GM23248 (cell line): ENCODE measurements at regions not wholly inside any gene's neighbourhood (a gene's known extent, or its start where the extent isn't known, plus 50 kb on each side); places are given as distances from the start of the nearest gene placed in this dataset.

Source experiments
- DNase-seq: peaks from one replicate; pipeline ENCODE4 v3.0.0-alpha.2; 2015
- H2AFZ ChIP-seq: fragments of 200-600 bp; sonication (generic); 2 replicates; pipeline ENCODE4 v1.6.1; 2016; ENCODE audit warnings: antibody characterized with exemption
- H3F3A ChIP-seq: fragments of 200-600 bp; sonication (generic); 2 replicates; pipeline ENCODE4 v1.6.1; 2016; ENCODE audit warnings: mild to moderate bottlenecking, antibody characterized with exemption, mixed run types; ENCODE audit not compliant: insufficient read depth
- H3K27ac ChIP-seq: fragments of 200-600 bp; sonication (generic); 2 replicates; pipeline ENCODE4 v1.5.1; 2016; ENCODE audit warnings: mild to moderate bottlenecking
- H3K27me3 ChIP-seq: fragments of 200-600 bp; sonication (generic); replicated peaks from 2 replicates; pipeline ENCODE4 v1.6.1; 2016; ENCODE audit warnings: mild to moderate bottlenecking; ENCODE audit not compliant: insufficient read depth
- H3K36me3 ChIP-seq: fragments of 200-600 bp; sonication (generic); 2 replicates; pipeline ENCODE4 v1.6.1; 2016; ENCODE audit warnings: low read depth, mild to moderate bottlenecking
- H3K4me1 ChIP-seq: fragments of 200-600 bp; sonication (generic); 2 replicates; pipeline ENCODE4 v1.6.1; 2016; ENCODE audit warnings: mild to moderate bottlenecking; ENCODE audit not compliant: insufficient read depth
- H3K4me2 ChIP-seq: fragments of 200-600 bp; sonication (generic); one replicate; pipeline ENCODE4 v1.6.1; 2016; ENCODE audit warnings: mild to moderate bottlenecking; ENCODE audit not compliant: unreplicated experiment
- H3K4me3 ChIP-seq: fragments of 200-600 bp; sonication (generic); 2 replicates; pipeline ENCODE4 v1.5.1; 2016; ENCODE audit warnings: mild to moderate bottlenecking
- H3K79me2 ChIP-seq: fragments of 200-600 bp; sonication (generic); 2 replicates; pipeline ENCODE4 v1.6.1; 2016; ENCODE audit warnings: mild to moderate bottlenecking; ENCODE audit not compliant: insufficient read depth
- H3K9ac ChIP-seq: fragments of 200-600 bp; sonication (generic); 2 replicates; pipeline ENCODE4 v1.6.1; 2016; ENCODE audit warnings: mild to moderate bottlenecking
- H3K9me2 ChIP-seq: fragments of 200-600 bp; sonication (generic); 2 replicates; pipeline ENCODE4 v1.6.1; 2016; ENCODE audit warnings: mixed run types, mild to moderate bottlenecking, moderate library complexity; ENCODE audit not compliant: insufficient read depth
- H3K9me3 ChIP-seq: fragments of 200-600 bp; sonication (generic); one replicate; pipeline ENCODE4 v1.6.1; 2017; ENCODE audit warnings: low read depth
- H4K20me1 ChIP-seq: fragments of 200-600 bp; sonication (generic); 2 replicates; pipeline ENCODE4 v1.6.0; 2016; ENCODE audit not compliant: insufficient read depth
- EZH2 ChIP-seq: fragments of 200-600 bp; sonication (generic); IDR thresholded peaks from 2 replicates; pipeline ENCODE4 v1.6.1; 2018; ENCODE audit warnings: antibody characterized with exemption, mild to moderate bottlenecking; ENCODE audit not compliant: insufficient read depth, poor library complexity, severe bottlenecking
- EZH2phosphoT487 ChIP-seq: fragments of 200-600 bp; sonication (generic); IDR thresholded peaks from 2 replicates; pipeline ENCODE4 v1.6.1; 2018; ENCODE audit warnings: antibody characterized with exemption, moderate library complexity, mild to moderate bottlenecking, low read depth; ENCODE audit not compliant: insufficient read depth
- WGBS, 2 experiments: methylation state at CpG; one replicate each; pipeline ENCODE4 v1.1.6; 2015 to 2017; ENCODE audit warnings: low lambda C conversion rate in 2 of 2, low coverage in 1 of 2; ENCODE audit errors: missing lambda C conversion rate in 2 of 2; 5-methylcytosine and 5-hydroxymethylcytosine counted together
- in situ Hi-C: fragments of 300-500 bp; cut with MboI; formaldehyde crosslinking; loops from 2 replicates; pipeline ENCODE4 v1.15.0; 2020

DNA sequence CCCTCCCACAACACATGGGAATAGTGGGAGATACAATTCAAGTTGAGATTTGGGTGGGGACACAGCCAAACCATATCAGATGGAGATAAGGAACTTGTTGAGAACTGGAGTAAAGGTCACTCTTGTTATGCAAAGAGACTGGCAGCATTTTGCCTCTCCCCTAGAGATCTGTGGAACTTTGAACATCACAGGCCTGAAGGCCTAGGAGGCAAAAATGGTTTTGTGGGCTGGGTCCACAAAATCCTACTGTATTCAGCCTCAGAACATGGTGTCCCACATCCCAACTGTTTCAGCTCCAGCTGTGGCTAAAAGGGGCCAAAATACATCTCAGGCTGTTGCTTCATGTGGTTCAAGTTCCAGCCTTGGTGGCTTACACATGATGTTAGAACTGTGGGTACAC lies 1247.8 kb upstream of the IGFBP7 start:
- no peak overlapping the region for H2AFZ ChIP-seq
- DNase-seq, result no peak
- H3K9me3 ChIP-seq, result no peaks in the 10 kb centered on the region
- no peaks in the 10 kb centered on the region for H3K27me3 ChIP-seq
- no peaks in the 10 kb centered on the region for H3F3A ChIP-seq
- no peak overlapping the region for H3K4me3 ChIP-seq
- no peaks in the 10 kb centered on the region for H4K20me1 ChIP-seq
- no peaks in the 10 kb centered on the region for H3K79me2 ChIP-seq
- H3K4me1 ChIP-seq, result no peaks in the 10 kb centered on the region
- no peaks in the 10 kb centered on the region for H3K36me3 ChIP-seq
- no peaks in the 10 kb centered on the region for H3K9me2 ChIP-seq
- TF ChIP-seq EZH2 (no peak), EZH2phosphoT487 (no peak)
- H3K4me2 ChIP-seq, result no peak overlapping the region
- in situ Hi-C loops, result no loop called here
- no peak overlapping the region for H3K9ac ChIP-seq
- no peak overlapping the region for H3K27ac ChIP-seq

DNA sequence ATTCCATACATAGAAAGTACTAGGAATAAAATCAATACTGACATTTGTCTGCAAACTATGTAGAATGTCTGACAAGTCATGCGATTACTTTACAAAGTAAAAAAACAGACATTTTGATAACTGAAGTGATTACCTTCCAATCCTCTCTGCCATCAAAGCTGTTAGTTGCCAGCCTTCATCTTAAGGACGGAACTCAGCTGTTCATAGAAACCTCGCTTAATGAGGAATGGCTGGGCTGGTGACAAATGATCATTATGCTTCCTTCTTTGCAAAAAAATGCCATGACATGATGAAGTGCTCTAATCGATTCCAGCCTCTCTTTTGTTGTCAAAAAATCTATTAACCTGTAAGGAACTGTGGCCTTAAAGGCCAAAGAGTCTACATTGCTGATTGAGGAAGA lies 1214.9 kb upstream of the IGFBP7 start:
- no peaks in the 10 kb centered on the region for H3K79me2 ChIP-seq
- H3K4me1 ChIP-seq, result no peaks in the 10 kb centered on the region
- TF ChIP-seq EZH2, result no peak
- TF ChIP-seq EZH2phosphoT487, result no peak
- in situ Hi-C loops, result no loop called here
- no peaks in the 10 kb centered on the region for H3K36me3 ChIP-seq
- WGBS, 2 experiments, result 25 to 26% methylated on average over 4 of the region's 4 CpGs
- no peak overlapping the region for H3K27ac ChIP-seq
- H3K9me2 ChIP-seq, result no peaks in the 10 kb centered on the region
- H3K9me3 ChIP-seq, result no peaks in the 10 kb centered on the region
- DNase-seq, result no peak
- H3K9ac ChIP-seq, result no peak overlapping the region
- no peak overlapping the region for H3K4me2 ChIP-seq
- no peaks in the 10 kb centered on the region for H3K27me3 ChIP-seq
- no peaks in the 10 kb centered on the region for H3F3A ChIP-seq
- no peak overlapping the region for H2AFZ ChIP-seq
- H4K20me1 ChIP-seq, result no peaks in the 10 kb centered on the region
- H3K4me3 ChIP-seq, result no peak overlapping the region

DNA sequence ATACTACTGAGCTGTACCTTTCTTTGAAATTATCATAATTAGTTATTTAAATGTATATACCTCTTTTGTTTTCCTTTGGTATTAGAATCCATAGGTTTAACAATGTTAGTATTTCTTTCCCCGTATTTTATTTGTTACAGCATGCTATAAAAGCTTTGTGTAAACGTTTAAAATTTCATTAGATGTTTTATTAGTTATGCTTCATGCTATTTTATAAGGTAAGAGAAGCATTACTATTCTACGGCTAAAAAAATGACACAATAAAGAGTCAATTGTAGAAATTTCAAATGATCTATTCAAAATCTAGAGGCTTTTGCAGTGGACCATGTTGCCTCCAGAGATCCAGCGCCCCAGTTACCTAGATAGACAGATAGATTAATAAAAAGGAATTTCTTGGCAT lies 1203.3 kb upstream of the IGFBP7 start:
- H3K36me3 ChIP-seq, result no peaks in the 10 kb centered on the region
- in situ Hi-C loops, result no loop called here
- no peak overlapping the region for H3K9ac ChIP-seq
- no peaks in the 10 kb centered on the region for H4K20me1 ChIP-seq
- H3K79me2 ChIP-seq, result no peaks in the 10 kb centered on the region
- H3K27ac ChIP-seq, result no peak overlapping the region
- H3F3A ChIP-seq, result no peaks in the 10 kb centered on the region
- no peaks in the 10 kb centered on the region for H3K9me2 ChIP-seq
- TF ChIP-seq EZH2phosphoT487 (no peak), EZH2 (no peak)
- H3K9me3 ChIP-seq, result no peaks in the 10 kb centered on the region
- H3K4me1 ChIP-seq, result no peaks in the 10 kb centered on the region
- no peaks in the 10 kb centered on the region for H3K27me3 ChIP-seq
- WGBS, 2 experiments, result 10 to 17% methylated on average over 4 of the region's 4 CpGs
- no peak for DNase-seq
- H2AFZ ChIP-seq, result no peak overlapping the region
- no peak overlapping the region for H3K4me3 ChIP-seq
- no peak overlapping the region for H3K4me2 ChIP-seq

DNA sequence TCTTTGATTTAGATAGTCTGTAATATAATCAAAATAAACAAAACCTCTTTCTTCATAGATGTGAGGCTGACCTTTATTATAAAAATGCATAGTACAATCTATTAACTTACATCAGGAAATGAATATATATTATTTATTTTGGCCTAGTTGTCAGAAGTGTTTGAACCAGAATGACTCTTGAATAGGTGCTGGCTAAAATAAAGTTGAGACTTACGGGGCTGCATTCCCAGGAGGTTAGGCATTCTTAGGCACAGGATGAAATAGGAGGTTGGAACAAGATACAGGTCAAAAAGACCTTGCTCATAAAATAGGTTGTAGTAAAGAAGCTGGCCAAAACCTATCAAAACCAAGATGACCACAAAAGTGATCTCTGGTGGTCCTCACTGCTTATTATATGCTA lies 1193.3 kb upstream of the IGFBP7 start:
- DNase-seq, result no peak
- no peaks in the 10 kb centered on the region for H3K9me2 ChIP-seq
- H3K27me3 ChIP-seq, result no peaks in the 10 kb centered on the region
- no peak overlapping the region for H2AFZ ChIP-seq
- H3K36me3 ChIP-seq, result no peaks in the 10 kb centered on the region
- no peaks in the 10 kb centered on the region for H4K20me1 ChIP-seq
- no peak overlapping the region for H3K9ac ChIP-seq
- H3K9me3 ChIP-seq, result no peaks in the 10 kb centered on the region
- no peaks in the 10 kb centered on the region for H3K4me1 ChIP-seq
- H3K79me2 ChIP-seq, result no peaks in the 10 kb centered on the region
- TF ChIP-seq EZH2phosphoT487 (no peak), EZH2 (no peak)
- H3K27ac ChIP-seq, result no peak overlapping the region
- no peak overlapping the region for H3K4me3 ChIP-seq
- H3K4me2 ChIP-seq, result no peak overlapping the region
- in situ Hi-C loops, result no loop called here
- 9 to 15% methylated on average over 1 of the region's 1 CpG for WGBS, 2 experiments
- no peaks in the 10 kb centered on the region for H3F3A ChIP-seq

DNA sequence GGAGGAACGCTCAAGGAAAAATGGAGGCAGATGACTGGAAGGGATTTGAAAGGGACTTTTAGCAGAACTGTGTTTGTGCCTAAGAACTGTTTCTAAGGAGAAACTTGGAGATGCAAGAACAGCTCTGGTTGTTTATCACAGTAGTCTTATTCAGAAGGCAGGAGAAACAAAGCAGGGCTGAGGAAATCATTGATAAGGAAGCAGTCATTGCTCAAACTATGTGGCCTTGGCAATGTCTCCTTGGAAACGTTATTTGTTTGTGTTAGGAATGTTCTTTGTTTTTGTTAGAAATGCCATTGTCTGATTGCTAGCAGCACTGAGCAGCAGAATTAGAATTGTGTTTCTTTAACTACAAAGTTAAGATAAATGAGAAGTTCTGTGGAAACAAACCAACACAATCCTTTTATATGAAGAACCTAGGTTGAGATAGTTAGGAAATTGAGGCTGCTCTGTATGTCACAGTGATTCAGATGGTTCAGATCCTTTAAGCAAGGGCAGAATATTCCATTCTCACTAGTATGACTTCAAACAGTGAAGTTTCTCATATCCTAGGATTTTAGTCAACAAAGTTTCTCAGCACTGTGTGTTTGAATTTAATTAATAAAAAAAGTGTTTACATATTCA lies 1191.3 kb upstream of the IGFBP7 start:
- 9% methylated on average over 2 of the region's 2 CpGs for WGBS, 2 experiments
- no peak overlapping the region for H2AFZ ChIP-seq
- H3K4me1 ChIP-seq, result no peaks in the 10 kb centered on the region
- no peaks in the 10 kb centered on the region for H3K79me2 ChIP-seq
- no peak overlapping the region for H3K4me3 ChIP-seq
- H3F3A ChIP-seq, result no peaks in the 10 kb centered on the region
- H3K27me3 ChIP-seq, result no peaks in the 10 kb centered on the region
- no peak for TF ChIP-seq EZH2
- TF ChIP-seq EZH2phosphoT487, result no peak
- in situ Hi-C loops, result no loop called here
- no peaks in the 10 kb centered on the region for H3K9me3 ChIP-seq
- H3K27ac ChIP-seq, result no peak overlapping the region
- H4K20me1 ChIP-seq, result no peaks in the 10 kb centered on the region
- H3K36me3 ChIP-seq, result no peaks in the 10 kb centered on the region
- no peaks in the 10 kb centered on the region for H3K9me2 ChIP-seq
- H3K4me2 ChIP-seq, result no peak overlapping the region
- DNase-seq, result no peak
- H3K9ac ChIP-seq, result no peak overlapping the region
